ENCODE measurements at regions not wholly inside any gene's neighbourhood (a gene's known extent, or its start where the extent isn't known, plus 50 kb on each side); places are given as distances from the start of the nearest gene placed in this dataset.

DNA sequence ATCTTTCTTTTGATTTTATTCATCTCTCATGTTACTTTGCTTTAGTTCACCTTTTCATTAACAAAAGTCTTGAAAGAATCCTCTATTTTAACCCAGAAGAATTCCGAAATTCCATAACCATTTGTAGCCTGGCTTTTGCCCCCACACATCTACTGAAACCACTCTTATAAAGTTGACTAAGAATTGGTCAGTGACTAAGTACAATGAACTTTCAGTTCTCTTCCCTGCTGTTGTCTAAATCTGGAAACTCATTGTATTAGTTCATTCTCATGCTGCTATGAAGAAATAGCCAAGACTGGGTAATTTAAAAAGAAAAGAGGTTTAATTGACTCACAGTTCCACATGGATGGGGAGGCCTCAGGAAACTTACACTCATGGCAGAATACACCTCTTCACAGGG, 49.9 kb upstream of the PNPT1 start:
- TF ChIP-seq, protein P1, sequence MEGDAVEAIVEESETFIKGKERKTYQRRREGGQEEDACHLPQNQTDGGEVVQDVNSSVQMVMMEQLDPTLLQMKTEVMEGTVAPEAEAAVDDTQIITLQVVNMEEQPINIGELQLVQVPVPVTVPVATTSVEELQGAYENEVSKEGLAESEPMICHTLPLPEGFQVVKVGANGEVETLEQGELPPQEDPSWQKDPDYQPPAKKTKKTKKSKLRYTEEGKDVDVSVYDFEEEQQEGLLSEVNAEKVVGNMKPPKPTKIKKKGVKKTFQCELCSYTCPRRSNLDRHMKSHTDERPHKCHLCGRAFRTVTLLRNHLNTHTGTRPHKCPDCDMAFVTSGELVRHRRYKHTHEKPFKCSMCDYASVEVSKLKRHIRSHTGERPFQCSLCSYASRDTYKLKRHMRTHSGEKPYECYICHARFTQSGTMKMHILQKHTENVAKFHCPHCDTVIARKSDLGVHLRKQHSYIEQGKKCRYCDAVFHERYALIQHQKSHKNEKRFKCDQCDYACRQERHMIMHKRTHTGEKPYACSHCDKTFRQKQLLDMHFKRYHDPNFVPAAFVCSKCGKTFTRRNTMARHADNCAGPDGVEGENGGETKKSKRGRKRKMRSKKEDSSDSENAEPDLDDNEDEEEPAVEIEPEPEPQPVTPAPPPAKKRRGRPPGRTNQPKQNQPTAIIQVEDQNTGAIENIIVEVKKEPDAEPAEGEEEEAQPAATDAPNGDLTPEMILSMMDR (IDR thresholded peaks at IDR 0.05 in 2 of 3, conservative IDR thresholded peaks at IDR 0.05 in 1 of 3; ENCODE audit: insufficient read depth in 2 of 3, low read depth in 1 of 3, low read length in 3 of 3) = no peak
- TF ChIP-seq, protein P2, sequence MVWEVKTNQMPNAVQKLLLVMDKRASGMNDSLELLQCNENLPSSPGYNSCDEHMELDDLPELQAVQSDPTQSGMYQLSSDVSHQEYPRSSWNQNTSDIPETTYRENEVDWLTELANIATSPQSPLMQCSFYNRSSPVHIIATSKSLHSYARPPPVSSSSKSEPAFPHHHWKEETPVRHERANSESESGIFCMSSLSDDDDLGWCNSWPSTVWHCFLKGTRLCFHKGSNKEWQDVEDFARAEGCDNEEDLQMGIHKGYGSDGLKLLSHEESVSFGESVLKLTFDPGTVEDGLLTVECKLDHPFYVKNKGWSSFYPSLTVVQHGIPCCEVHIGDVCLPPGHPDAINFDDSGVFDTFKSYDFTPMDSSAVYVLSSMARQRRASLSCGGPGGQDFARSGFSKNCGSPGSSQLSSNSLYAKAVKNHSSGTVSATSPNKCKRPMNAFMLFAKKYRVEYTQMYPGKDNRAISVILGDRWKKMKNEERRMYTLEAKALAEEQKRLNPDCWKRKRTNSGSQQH (CRISPR knock-in tag; IDR thresholded peaks at IDR 0.05) = no peak
- TF ChIP-seq, protein P3, sequence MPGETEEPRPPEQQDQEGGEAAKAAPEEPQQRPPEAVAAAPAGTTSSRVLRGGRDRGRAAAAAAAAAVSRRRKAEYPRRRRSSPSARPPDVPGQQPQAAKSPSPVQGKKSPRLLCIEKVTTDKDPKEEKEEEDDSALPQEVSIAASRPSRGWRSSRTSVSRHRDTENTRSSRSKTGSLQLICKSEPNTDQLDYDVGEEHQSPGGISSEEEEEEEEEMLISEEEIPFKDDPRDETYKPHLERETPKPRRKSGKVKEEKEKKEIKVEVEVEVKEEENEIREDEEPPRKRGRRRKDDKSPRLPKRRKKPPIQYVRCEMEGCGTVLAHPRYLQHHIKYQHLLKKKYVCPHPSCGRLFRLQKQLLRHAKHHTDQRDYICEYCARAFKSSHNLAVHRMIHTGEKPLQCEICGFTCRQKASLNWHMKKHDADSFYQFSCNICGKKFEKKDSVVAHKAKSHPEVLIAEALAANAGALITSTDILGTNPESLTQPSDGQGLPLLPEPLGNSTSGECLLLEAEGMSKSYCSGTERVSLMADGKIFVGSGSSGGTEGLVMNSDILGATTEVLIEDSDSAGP (CRISPR knock-in tag; IDR thresholded peaks at IDR 0.05) = no peak
- TF ChIP-seq PPARD (CRISPR knock-in tag; IDR thresholded peaks at IDR 0.05) (no peak), EGR1 (conservative IDR thresholded peaks at IDR 0.05) (no peak), ZBED1 (IDR thresholded peaks at IDR 0.05) (no peak), POLR2A (conservative IDR thresholded peaks at IDR 0.05) (no peak), ZNF384 (IDR thresholded peaks at IDR 0.05; ENCODE audit: low read depth, low read length) (no peak), GATA2 (CRISPR knock-in tag; IDR thresholded peaks at IDR 0.05) (no peak)
